Neural progenitor cell (in vitro differentiated cells): ENCODE measurements at regions not wholly inside any gene's neighbourhood (a gene's known extent, or its start where the extent isn't known, plus 50 kb on each side); places are given as distances from the start of the nearest gene placed in this dataset.

Experiments used
- DNase-seq: peaks from one replicate; pipeline ENCODE4 v3.0.0-alpha.2; 2016; ENCODE audit warnings: low spot score
- H2AFZ ChIP-seq: fragments of 200-600 bp; sonication (generic); replicated peaks from 2 replicates; pipeline ENCODE4 v1.6.1; 2016; ENCODE audit warnings: antibody characterized with exemption
- H3F3A ChIP-seq: fragments of 200-600 bp; sonication (generic); 2 replicates; pipeline ENCODE4 v1.6.1; 2016; ENCODE audit warnings: antibody characterized with exemption, low read depth
- H3K27ac ChIP-seq: fragments of 200-600 bp; sonication (generic); 2 replicates; pipeline ENCODE4 v1.5.1; 2016; ENCODE audit warnings: mild to moderate bottlenecking
- H3K27me3 ChIP-seq: fragments of 200-600 bp; sonication (generic); 2 replicates; pipeline ENCODE4 v1.6.1; 2016; ENCODE audit warnings: mild to moderate bottlenecking, moderate library complexity
- H3K36me3 ChIP-seq: fragments of 200-600 bp; sonication (generic); 2 replicates; pipeline ENCODE4 v1.5.1; 2016
- H3K4me1 ChIP-seq: fragments of 200-600 bp; sonication (generic); 2 replicates; pipeline ENCODE4 v1.6.1; 2016; ENCODE audit warnings: mixed run types
- H3K4me2 ChIP-seq: fragments of 200-600 bp; sonication (generic); 2 replicates; pipeline ENCODE4 v1.6.1; 2016
- H3K4me3 ChIP-seq: fragments of 200-600 bp; sonication (generic); 2 replicates; pipeline ENCODE4 v1.5.1; 2016
- H3K79me2 ChIP-seq: fragments of 200-600 bp; sonication (generic); 2 replicates; pipeline ENCODE4 v1.6.1; 2016; ENCODE audit warnings: low read depth
- H3K9ac ChIP-seq: fragments of 200-600 bp; sonication (generic); 2 replicates; pipeline ENCODE4 v1.6.1; 2016
- H3K9me3 ChIP-seq: fragments of 200-600 bp; sonication (generic); 2 replicates; pipeline ENCODE4 v1.5.1; 2016; ENCODE audit warnings: low read depth
- H4K20me1 ChIP-seq: fragments of 200-600 bp; sonication (generic); 2 replicates; pipeline ENCODE4 v1.6.1; 2016; ENCODE audit warnings: low read depth
- H3K27ac Mint-ChIP-seq: 3 replicates; pipeline ENCODE4 v1.8.0; 2021; ENCODE audit warnings: mixed read lengths
- H3K27me3 Mint-ChIP-seq: 2 replicates; pipeline ENCODE4 v1.8.0; 2022; ENCODE audit warnings: low read depth, mild to moderate bottlenecking, inconsistent platforms, moderate library complexity, mixed read lengths; ENCODE audit not compliant: insufficient read depth
- H3K36me3 Mint-ChIP-seq: 3 replicates; pipeline ENCODE4 v1.8.0; 2021; ENCODE audit warnings: mixed read lengths
- H3K4me1 Mint-ChIP-seq: 3 replicates; pipeline ENCODE4 v1.8.0; 2021; ENCODE audit warnings: mixed read lengths
- H3K4me3 Mint-ChIP-seq: 3 replicates; pipeline ENCODE4 v1.8.0; 2021; ENCODE audit warnings: mild to moderate bottlenecking, moderate library complexity, mixed read lengths
- H3K9me3 Mint-ChIP-seq: 3 replicates; pipeline ENCODE4 v1.8.0; 2020; ENCODE audit warnings: mixed read lengths
- CTCF ChIP-seq: fragments of 200-600 bp; sonication (generic); IDR thresholded peaks from 2 replicates; pipeline ENCODE4 v1.5.1; 2017; ENCODE audit warnings: antibody characterized with exemption, mild to moderate bottlenecking
- EZH2 ChIP-seq: fragments of 200-600 bp; sonication (generic); IDR thresholded peaks from 2 replicates; pipeline ENCODE4 v1.6.1; 2017; ENCODE audit warnings: antibody characterized with exemption, mild to moderate bottlenecking, moderate library complexity
- EZH2phosphoT487 ChIP-seq: fragments of 200-600 bp; sonication (generic); IDR thresholded peaks from 2 replicates; pipeline ENCODE4 v1.6.1; 2017; ENCODE audit warnings: antibody characterized with exemption

- Histone ChIP-seq H2AFZ (no peak overlapping the region), H3K9ac (no peak overlapping the region), H3K9me3 (no peaks in the 10 kb centered on the region), H3K27ac (no peak overlapping the region), H3K4me1 (no peaks in the 10 kb centered on the region), H3K27me3 (no peaks in the 10 kb centered on the region), H3K4me2 (no peak overlapping the region), H3K4me3 (no peak overlapping the region), H3K36me3 (no peaks in the 10 kb centered on the region), H3F3A (no peaks in the 10 kb centered on the region), H3K79me2 (no peaks in the 10 kb centered on the region), H4K20me1 (no peaks in the 10 kb centered on the region)
- TF ChIP-seq EZH2phosphoT487 (no peak), EZH2 (no peak), CTCF (no peak)
- DNase-seq, result no peak
- Mint-ChIP-seq H3K36me3 (no peaks in the 10 kb centered on the region), H3K9me3 (no peaks in the 10 kb centered on the region), H3K4me3 (no peak overlapping the region), H3K27ac (no peak overlapping the region), H3K4me1 (no peaks in the 10 kb centered on the region), H3K27me3 (no peaks in the 10 kb centered on the region)
These were observed 89.6 kb downstream of the KIF4B start for GRCh38 chr5:155103146-155103545.

- TF ChIP-seq EZH2phosphoT487, result no peak
- Histone ChIP-seq H3K4me3 (no peak overlapping the region), H3K79me2 (no peaks in the 10 kb centered on the region), H3K27ac (no peak overlapping the region), H3K36me3 (no peaks in the 10 kb centered on the region), H3K27me3 (no peaks in the 10 kb centered on the region), H3F3A (no peaks in the 10 kb centered on the region), H3K9ac (no peak overlapping the region), H3K4me1 (no peaks in the 10 kb centered on the region), H3K4me2 (no peak overlapping the region), H2AFZ (no peak overlapping the region), H4K20me1 (no peaks in the 10 kb centered on the region), H3K9me3 (no peaks in the 10 kb centered on the region)
- Mint-ChIP-seq H3K4me1 (no peaks in the 10 kb centered on the region), H3K9me3 (no peaks in the 10 kb centered on the region), H3K27me3 (no peaks in the 10 kb centered on the region), H3K27ac (no peak overlapping the region), H3K4me3 (no peak overlapping the region), H3K36me3 (no peaks in the 10 kb centered on the region)
- DNase-seq, result no peak
These were observed 90.9 kb downstream of the KIF4B start for GRCh38 chr5:155104441-155104840.

GRCh38 chr5:155106221-155106620 lies 92.7 kb downstream of the KIF4B start:
- no peaks in the 10 kb centered on the region for H3K27me3 Mint-ChIP-seq
- H3K4me1 Mint-ChIP-seq, result no peaks in the 10 kb centered on the region
- TF ChIP-seq EZH2phosphoT487 (no peak), CTCF (no peak), EZH2 (no peak)
- Histone ChIP-seq H3K4me1 (no peaks in the 10 kb centered on the region), H3K4me3 (no peak overlapping the region), H4K20me1 (no peaks in the 10 kb centered on the region), H3K36me3 (no peaks in the 10 kb centered on the region), H3K79me2 (no peaks in the 10 kb centered on the region), H2AFZ (no peak overlapping the region), H3F3A (no peaks in the 10 kb centered on the region), H3K27ac (no peak overlapping the region), H3K9me3 (no peaks in the 10 kb centered on the region), H3K4me2 (no peak overlapping the region), H3K9ac (no peak overlapping the region), H3K27me3 (no peaks in the 10 kb centered on the region)
- H3K9me3 Mint-ChIP-seq, result no peaks in the 10 kb centered on the region
- DNase-seq, result no peak
- H3K36me3 Mint-ChIP-seq, result no peaks in the 10 kb centered on the region
- H3K27ac Mint-ChIP-seq, result no peak overlapping the region
- no peak overlapping the region for H3K4me3 Mint-ChIP-seq

- DNase-seq, result no peak
- H3K27ac Mint-ChIP-seq, result no peak overlapping the region
- Histone ChIP-seq H3K4me3 (no peak overlapping the region), H3K27ac (no peak overlapping the region), H2AFZ (no peak overlapping the region), H3K4me1 (no peaks in the 10 kb centered on the region), H3K36me3 (no peaks in the 10 kb centered on the region), H3K9me3 (no peaks in the 10 kb centered on the region), H3K79me2 (no peaks in the 10 kb centered on the region), H3K4me2 (no peak overlapping the region), H3K27me3 (no peaks in the 10 kb centered on the region), H3F3A (no peaks in the 10 kb centered on the region), H3K9ac (no peak overlapping the region), H4K20me1 (no peaks in the 10 kb centered on the region)
- TF ChIP-seq EZH2, result no peak
- TF ChIP-seq EZH2phosphoT487, result no peak
- no peak for TF ChIP-seq CTCF
- no peaks in the 10 kb centered on the region for H3K36me3 Mint-ChIP-seq
- no peaks in the 10 kb centered on the region for H3K4me1 Mint-ChIP-seq
- peaks cover 5% of the 10 kb centered on the region for H3K9me3 Mint-ChIP-seq
- no peak overlapping the region for H3K4me3 Mint-ChIP-seq
- no peaks in the 10 kb centered on the region for H3K27me3 Mint-ChIP-seq
These were observed 100.3 kb downstream of the KIF4B start for GRCh38 chr5:155113888-155114287.
